ENCODE measurements at regions not wholly inside any gene's neighbourhood (a gene's known extent, or its start where the extent isn't known, plus 50 kb on each side); places are given as distances from the start of the nearest gene placed in this dataset.

- no peak for TF ChIP-seq EZH2 (IDR thresholded peaks at IDR 0.05; ENCODE audit: borderline replicate concordance, low read length)
- TF ChIP-seq, protein P1, sequence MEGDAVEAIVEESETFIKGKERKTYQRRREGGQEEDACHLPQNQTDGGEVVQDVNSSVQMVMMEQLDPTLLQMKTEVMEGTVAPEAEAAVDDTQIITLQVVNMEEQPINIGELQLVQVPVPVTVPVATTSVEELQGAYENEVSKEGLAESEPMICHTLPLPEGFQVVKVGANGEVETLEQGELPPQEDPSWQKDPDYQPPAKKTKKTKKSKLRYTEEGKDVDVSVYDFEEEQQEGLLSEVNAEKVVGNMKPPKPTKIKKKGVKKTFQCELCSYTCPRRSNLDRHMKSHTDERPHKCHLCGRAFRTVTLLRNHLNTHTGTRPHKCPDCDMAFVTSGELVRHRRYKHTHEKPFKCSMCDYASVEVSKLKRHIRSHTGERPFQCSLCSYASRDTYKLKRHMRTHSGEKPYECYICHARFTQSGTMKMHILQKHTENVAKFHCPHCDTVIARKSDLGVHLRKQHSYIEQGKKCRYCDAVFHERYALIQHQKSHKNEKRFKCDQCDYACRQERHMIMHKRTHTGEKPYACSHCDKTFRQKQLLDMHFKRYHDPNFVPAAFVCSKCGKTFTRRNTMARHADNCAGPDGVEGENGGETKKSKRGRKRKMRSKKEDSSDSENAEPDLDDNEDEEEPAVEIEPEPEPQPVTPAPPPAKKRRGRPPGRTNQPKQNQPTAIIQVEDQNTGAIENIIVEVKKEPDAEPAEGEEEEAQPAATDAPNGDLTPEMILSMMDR (conservative IDR thresholded peaks at IDR 0.05 in 1 of 2, IDR thresholded peaks at IDR 0.05 in 1 of 2; ENCODE audit: extremely low read depth in 1 of 2, insufficient read depth in 1 of 2, low read depth in 1 of 2, low read length in 2 of 2) = no peak
Measured at GRCh38 chr19:30710721-30711120, 338.5 kb downstream of the ZNF536 start.

Data from mammary epithelial cell (primary cell).